BJ (cell line): ENCODE measurements at regions not wholly inside any gene's neighbourhood (a gene's known extent, or its start where the extent isn't known, plus 50 kb on each side); places are given as distances from the start of the nearest gene placed in this dataset.

Experiments used
- CTCF ChIA-PET: fragments of 350-600 bp; formaldehyde crosslinking; extraction: SDS; loops from one replicate; lab custom pipeline; 2021; ENCODE audit warnings: antibody characterized with exemption, inconsistent platforms; lab: Yijun Ruan, JAX
- POLR2A ChIA-PET: fragments of 300-600 bp; sonication (Branson Sonifier 250); formaldehyde crosslinking; extraction: SDS; loops from one replicate; lab custom pipeline; 2021; ENCODE audit warnings: antibody characterized with exemption; lab: Charles Lee
- DNase-seq: peaks from one replicate; pipeline ENCODE4 v3.0.0-alpha.2; 2011; ENCODE audit warnings: low read depth
- H3K27me3 ChIP-seq: 2 replicates; pipeline ENCODE4 v1.6.0; 2011; ENCODE audit warnings: low read length; ENCODE audit not compliant: control insufficient read depth, insufficient read depth
- H3K36me3 ChIP-seq: 2 replicates; pipeline ENCODE4 v1.5.1; 2011; ENCODE audit warnings: low read length; ENCODE audit not compliant: control insufficient read depth, insufficient read depth
- H3K4me3 ChIP-seq: 2 replicates; pipeline ENCODE4 v1.5.1; 2011; ENCODE audit warnings: low read depth, mild to moderate bottlenecking, control low read depth, low read length
- TF ChIP-seq, protein P1 (sequence below): IDR thresholded peaks from 2 replicates; pipeline ENCODE4 v1.5.1; 2011; ENCODE audit warnings: low read depth, mild to moderate bottlenecking, control low read depth, inconsistent platforms, low read length, moderate library complexity; ENCODE audit not compliant: insufficient read depth

DNA sequence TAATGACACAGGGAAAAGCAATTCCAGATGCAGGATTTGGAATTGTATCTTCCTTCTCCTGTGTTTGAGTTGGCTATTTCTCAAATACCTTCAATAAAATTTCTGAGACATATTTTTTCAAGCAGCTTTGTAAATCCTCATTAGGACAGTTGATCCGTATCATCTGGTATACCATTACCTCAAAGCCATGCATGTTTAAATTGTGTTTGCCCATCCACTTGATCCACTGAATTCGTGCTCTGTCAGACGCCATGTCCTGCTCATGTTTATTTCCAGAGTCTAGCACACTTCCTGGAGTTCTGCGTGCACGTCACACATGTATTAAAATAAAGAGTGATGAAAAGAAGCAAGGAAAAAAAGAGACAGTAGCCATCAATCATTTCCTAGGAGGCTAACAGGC is 141.8 kb upstream of the CDC14C start:
- Histone ChIP-seq H3K27me3 (no peaks in the 10 kb centered on the region), H3K36me3 (no peaks in the 10 kb centered on the region), H3K4me3 (no peak overlapping the region)
- CTCF ChIA-PET, result no interaction called here
- TF ChIP-seq, protein P1, sequence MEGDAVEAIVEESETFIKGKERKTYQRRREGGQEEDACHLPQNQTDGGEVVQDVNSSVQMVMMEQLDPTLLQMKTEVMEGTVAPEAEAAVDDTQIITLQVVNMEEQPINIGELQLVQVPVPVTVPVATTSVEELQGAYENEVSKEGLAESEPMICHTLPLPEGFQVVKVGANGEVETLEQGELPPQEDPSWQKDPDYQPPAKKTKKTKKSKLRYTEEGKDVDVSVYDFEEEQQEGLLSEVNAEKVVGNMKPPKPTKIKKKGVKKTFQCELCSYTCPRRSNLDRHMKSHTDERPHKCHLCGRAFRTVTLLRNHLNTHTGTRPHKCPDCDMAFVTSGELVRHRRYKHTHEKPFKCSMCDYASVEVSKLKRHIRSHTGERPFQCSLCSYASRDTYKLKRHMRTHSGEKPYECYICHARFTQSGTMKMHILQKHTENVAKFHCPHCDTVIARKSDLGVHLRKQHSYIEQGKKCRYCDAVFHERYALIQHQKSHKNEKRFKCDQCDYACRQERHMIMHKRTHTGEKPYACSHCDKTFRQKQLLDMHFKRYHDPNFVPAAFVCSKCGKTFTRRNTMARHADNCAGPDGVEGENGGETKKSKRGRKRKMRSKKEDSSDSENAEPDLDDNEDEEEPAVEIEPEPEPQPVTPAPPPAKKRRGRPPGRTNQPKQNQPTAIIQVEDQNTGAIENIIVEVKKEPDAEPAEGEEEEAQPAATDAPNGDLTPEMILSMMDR, result no peak
- no peak for DNase-seq
- POLR2A ChIA-PET, result no interaction called here

DNA sequence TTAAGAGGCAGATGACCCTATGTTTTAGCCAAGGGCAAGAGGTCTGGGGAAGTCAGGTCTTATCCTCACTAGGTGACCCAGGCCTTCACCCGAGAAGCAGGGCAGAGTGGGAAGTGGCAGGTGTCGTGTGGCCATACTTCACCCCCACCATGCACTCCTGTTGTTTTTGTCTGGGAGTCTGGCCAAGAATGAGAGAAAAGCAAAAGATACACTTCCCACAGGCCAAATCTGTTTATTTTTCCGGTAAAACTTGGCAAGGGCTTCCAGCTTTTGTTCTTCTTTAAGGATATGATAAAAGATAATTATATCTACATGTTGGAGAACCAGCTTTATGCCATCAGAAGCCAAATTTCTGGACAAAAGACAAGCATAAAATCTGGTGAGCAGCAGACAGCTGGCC is 137.4 kb upstream of the CDC14C start:
- TF ChIP-seq, protein P1, result no peak
- DNase-seq, result no peak
- Histone ChIP-seq H3K27me3 (no peaks in the 10 kb centered on the region), H3K36me3 (no peaks in the 10 kb centered on the region), H3K4me3 (no peak overlapping the region)
- ChIA-PET CTCF (no interaction called here), POLR2A (no interaction called here)

DNA sequence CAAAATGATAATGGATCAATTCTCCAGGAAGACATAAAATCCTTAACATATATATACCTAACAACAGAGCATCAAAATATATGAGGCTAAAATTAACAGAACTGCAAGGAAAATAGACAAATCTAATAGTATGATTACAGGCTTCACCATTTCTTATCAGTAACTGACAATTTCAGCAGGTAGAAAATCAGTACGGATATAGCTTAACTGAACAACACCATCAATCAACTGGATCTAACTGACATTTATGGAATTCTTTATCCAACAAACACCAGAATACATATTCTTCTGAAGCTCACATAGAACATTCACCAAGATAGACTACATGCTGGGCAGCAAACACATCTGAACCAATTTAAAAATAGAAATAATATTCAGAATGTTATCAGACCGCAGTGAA is 121.1 kb upstream of the CDC14C start:
- DNase-seq, result no peak
- Histone ChIP-seq H3K36me3 (no peaks in the 10 kb centered on the region), H3K4me3 (no peak overlapping the region), H3K27me3 (no peaks in the 10 kb centered on the region)
- TF ChIP-seq, protein P1, result no peak
- CTCF ChIA-PET, result no interaction called here
- POLR2A ChIA-PET, result no interaction called here

DNA sequence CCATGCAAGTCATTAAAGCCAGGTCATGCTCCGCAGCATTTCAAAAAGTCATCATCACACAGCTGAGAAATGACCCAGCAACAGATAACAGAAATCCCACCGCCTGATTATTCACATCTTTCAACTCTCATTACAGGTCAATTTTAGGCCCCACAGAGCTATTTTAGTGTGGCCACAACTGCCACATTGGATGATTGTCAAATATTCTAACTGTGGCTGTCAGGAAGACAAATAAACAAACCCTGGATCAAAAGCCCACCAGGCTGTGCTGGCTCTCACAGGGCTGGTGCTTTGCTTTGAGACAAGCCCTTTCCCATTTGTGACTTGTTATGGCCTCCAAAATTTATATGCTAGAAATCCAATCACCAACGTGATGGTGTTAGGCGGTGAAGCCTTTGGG is 117.6 kb upstream of the CDC14C start:
- TF ChIP-seq, protein P1, result no peak
- DNase-seq, result no peak
- CTCF ChIA-PET, result no interaction called here

DNA sequence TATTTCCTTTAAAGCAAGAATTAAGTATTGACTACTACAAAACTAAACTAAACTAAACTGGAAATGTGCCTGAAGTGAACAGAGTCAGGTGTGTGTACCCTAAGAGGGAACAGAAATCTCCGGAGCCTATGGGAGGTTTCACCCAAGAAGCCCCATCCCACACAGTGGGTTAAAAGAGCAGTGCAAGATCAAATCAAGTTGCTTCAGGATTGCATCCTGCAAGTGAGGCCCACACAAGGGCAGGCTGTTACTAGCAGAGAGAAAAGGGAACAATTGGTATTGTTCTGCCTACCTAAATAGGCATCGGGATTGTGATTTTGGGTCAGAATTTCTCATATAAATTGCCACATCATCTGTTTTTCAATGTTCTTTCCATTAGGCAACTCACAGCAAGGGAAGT is 113.3 kb upstream of the CDC14C start:
- CTCF ChIA-PET, result interaction anchor here (0.5 kb wide), 1 partner anchor 103 kb away, joined by 3 read pairs; no protein-coding TSS in a partner anchor

More for the DNA sequence above, 117.6 kb upstream of the CDC14C start:
- Histone ChIP-seq H3K4me3 (no peak overlapping the region), H3K27me3 (no peaks in the 10 kb centered on the region), H3K36me3 (no peaks in the 10 kb centered on the region)
- POLR2A ChIA-PET, result no interaction called here

More for the DNA sequence above, 113.3 kb upstream of the CDC14C start:
- TF ChIP-seq, protein P1, result no peak
- Histone ChIP-seq H3K27me3 (no peaks in the 10 kb centered on the region), H3K4me3 (no peak overlapping the region), H3K36me3 (no peaks in the 10 kb centered on the region)
- POLR2A ChIA-PET, result no interaction called here
- no peak for DNase-seq
